ENCODE measurements at regions not wholly inside any gene's neighbourhood (a gene's known extent, or its start where the extent isn't known, plus 50 kb on each side); places are given as distances from the start of the nearest gene placed in this dataset.

- Histone ChIP-seq H3K27me3 (ENCODE audit: control insufficient read depth, insufficient read depth, low read length) (no peaks in the 10 kb centered on the region), H3K36me3 (ENCODE audit: control insufficient read depth, insufficient read depth, low read length) (no peaks in the 10 kb centered on the region), H3K9ac (ENCODE audit: low read depth, low read length) (no peak overlapping the region), H3K4me1 (ENCODE audit: control insufficient read depth, insufficient read depth, low read length) (no peaks in the 10 kb centered on the region), H3K4me3 (ENCODE audit: low read depth, low read length) (no peak overlapping the region), H3K9me3 (ENCODE audit: control insufficient read depth, insufficient read depth, low read length) (no peaks in the 10 kb centered on the region)
Observed at GRCh38 chr3:99348451-99348850, 289.9 kb upstream of the COL8A1 start.

DNA sequence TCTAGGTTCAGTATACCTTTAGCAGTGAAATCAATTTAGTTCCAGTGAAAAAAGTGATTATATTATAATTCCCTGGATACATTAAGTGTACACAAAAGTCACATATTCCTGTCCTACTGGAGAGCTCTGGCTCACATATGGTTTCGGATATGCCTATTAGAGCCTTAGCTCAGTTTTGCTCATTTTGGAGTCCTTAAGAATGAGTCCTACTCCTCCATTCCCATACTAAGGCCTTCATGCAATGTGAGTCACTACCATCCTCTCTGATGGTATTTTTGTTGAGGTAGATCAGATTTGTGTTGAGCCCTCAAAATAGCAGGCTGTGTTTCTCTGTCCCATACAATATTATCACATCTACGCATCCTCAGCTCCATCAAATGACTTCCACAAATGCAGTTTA is 294.2 kb upstream of the COL8A1 start:
- Histone ChIP-seq H3K4me1 (ENCODE audit: control insufficient read depth, insufficient read depth, low read length) (no peaks in the 10 kb centered on the region), H3K4me3 (ENCODE audit: low read depth, low read length) (no peak overlapping the region), H3K9me3 (ENCODE audit: control insufficient read depth, insufficient read depth, low read length) (no peaks in the 10 kb centered on the region), H3K27me3 (ENCODE audit: control insufficient read depth, insufficient read depth, low read length) (no peaks in the 10 kb centered on the region), H3K36me3 (ENCODE audit: control insufficient read depth, insufficient read depth, low read length) (no peaks in the 10 kb centered on the region), H3K9ac (ENCODE audit: low read depth, low read length) (no peak overlapping the region)

- no peaks in the 10 kb centered on the region for H3K27me3 ChIP-seq (ENCODE audit: control insufficient read depth, insufficient read depth, low read length)
- no peaks in the 10 kb centered on the region for H3K36me3 ChIP-seq (ENCODE audit: control insufficient read depth, insufficient read depth, low read length)
- no peak overlapping the region for H3K9ac ChIP-seq (ENCODE audit: low read depth, low read length)
- no peaks in the 10 kb centered on the region for H3K9me3 ChIP-seq (ENCODE audit: control insufficient read depth, insufficient read depth, low read length)
- H3K4me1 ChIP-seq (ENCODE audit: control insufficient read depth, insufficient read depth, low read length) = no peaks in the 10 kb centered on the region
- H3K4me3 ChIP-seq (ENCODE audit: low read depth, low read length) = no peak overlapping the region
Observed at GRCh38 chr3:99342383-99342782, 296.0 kb upstream of the COL8A1 start.

DNA sequence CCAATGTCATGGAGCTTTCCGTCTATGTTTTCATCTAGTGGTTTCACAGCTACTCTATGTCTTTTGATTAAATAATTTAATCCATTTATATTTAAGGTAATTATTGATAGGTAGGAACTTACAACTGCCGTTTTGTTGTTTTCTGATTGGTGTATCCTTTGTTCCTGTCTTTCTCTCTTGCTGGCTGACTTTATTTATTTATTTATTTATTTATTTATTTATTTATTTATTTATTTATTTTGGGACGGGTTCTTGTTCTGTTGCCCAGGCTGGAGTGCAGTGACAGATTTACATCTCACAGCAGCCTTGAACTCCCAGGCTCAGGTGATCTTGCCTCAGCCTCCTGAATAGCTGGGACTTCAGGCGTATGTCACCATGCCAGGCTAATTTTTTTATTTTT is 299.2 kb upstream of the COL8A1 start:
- Histone ChIP-seq H3K4me1 (ENCODE audit: control insufficient read depth, insufficient read depth, low read length) (no peaks in the 10 kb centered on the region), H3K4me3 (ENCODE audit: low read depth, low read length) (no peak overlapping the region), H3K9ac (ENCODE audit: low read depth, low read length) (no peak overlapping the region), H3K27me3 (ENCODE audit: control insufficient read depth, insufficient read depth, low read length) (no peaks in the 10 kb centered on the region), H3K36me3 (ENCODE audit: control insufficient read depth, insufficient read depth, low read length) (no peaks in the 10 kb centered on the region), H3K9me3 (ENCODE audit: control insufficient read depth, insufficient read depth, low read length) (no peaks in the 10 kb centered on the region)

- Histone ChIP-seq H3K9me3 (ENCODE audit: control insufficient read depth, insufficient read depth, low read length) (no peaks in the 10 kb centered on the region), H3K27me3 (ENCODE audit: control insufficient read depth, insufficient read depth, low read length) (no peaks in the 10 kb centered on the region), H3K4me3 (ENCODE audit: low read depth, low read length) (no peak overlapping the region), H3K9ac (ENCODE audit: low read depth, low read length) (no peak overlapping the region), H3K36me3 (ENCODE audit: control insufficient read depth, insufficient read depth, low read length) (no peaks in the 10 kb centered on the region), H3K4me1 (ENCODE audit: control insufficient read depth, insufficient read depth, low read length) (no peaks in the 10 kb centered on the region)
Observed at GRCh38 chr3:99332718-99333117, 305.7 kb upstream of the COL8A1 start.

GRCh38 chr3:99332276-99332675 is 306.1 kb upstream of the COL8A1 start:
- Histone ChIP-seq H3K4me3 (ENCODE audit: low read depth, low read length) (no peak overlapping the region), H3K9me3 (ENCODE audit: control insufficient read depth, insufficient read depth, low read length) (no peaks in the 10 kb centered on the region), H3K27me3 (ENCODE audit: control insufficient read depth, insufficient read depth, low read length) (no peaks in the 10 kb centered on the region), H3K9ac (ENCODE audit: low read depth, low read length) (no peak overlapping the region), H3K4me1 (ENCODE audit: control insufficient read depth, insufficient read depth, low read length) (no peaks in the 10 kb centered on the region), H3K36me3 (ENCODE audit: control insufficient read depth, insufficient read depth, low read length) (no peaks in the 10 kb centered on the region)

GRCh38 chr3:99330924-99331532 is 307.4 kb upstream of the COL8A1 start:
- Histone ChIP-seq H3K27me3 (ENCODE audit: control insufficient read depth, insufficient read depth, low read length) (no peaks in the 10 kb centered on the region), H3K9ac (ENCODE audit: low read depth, low read length) (no peak overlapping the region), H3K9me3 (ENCODE audit: control insufficient read depth, insufficient read depth, low read length) (no peaks in the 10 kb centered on the region), H3K4me3 (ENCODE audit: low read depth, low read length) (no peak overlapping the region), H3K4me1 (ENCODE audit: control insufficient read depth, insufficient read depth, low read length) (no peaks in the 10 kb centered on the region), H3K36me3 (ENCODE audit: control insufficient read depth, insufficient read depth, low read length) (no peaks in the 10 kb centered on the region)

GRCh38 chr3:99330281-99330680 is 308.1 kb upstream of the COL8A1 start:
- Histone ChIP-seq H3K27me3 (ENCODE audit: control insufficient read depth, insufficient read depth, low read length) (no peaks in the 10 kb centered on the region), H3K36me3 (ENCODE audit: control insufficient read depth, insufficient read depth, low read length) (no peaks in the 10 kb centered on the region), H3K9me3 (ENCODE audit: control insufficient read depth, insufficient read depth, low read length) (no peaks in the 10 kb centered on the region), H3K4me1 (ENCODE audit: control insufficient read depth, insufficient read depth, low read length) (no peaks in the 10 kb centered on the region), H3K9ac (ENCODE audit: low read depth, low read length) (no peak overlapping the region), H3K4me3 (ENCODE audit: low read depth, low read length) (no peak overlapping the region)

DNA sequence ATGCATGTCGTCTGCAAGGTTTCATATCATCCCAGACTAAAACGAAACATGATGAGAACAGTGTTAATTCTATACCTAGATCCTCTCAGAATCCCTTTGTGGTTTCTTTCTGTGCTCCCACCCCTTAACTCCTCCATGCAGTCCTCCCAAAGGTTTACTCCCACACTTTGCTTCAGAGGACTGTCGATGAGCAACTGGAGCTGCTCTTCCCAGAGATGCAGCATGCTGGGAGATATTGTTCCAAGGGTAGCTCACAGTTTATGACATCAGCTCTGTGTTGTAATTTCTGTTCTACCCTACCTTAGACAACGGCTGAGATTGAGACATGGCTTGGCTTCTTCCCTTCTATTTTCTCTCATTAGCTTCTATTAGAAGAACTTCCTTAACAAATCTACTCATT is 313.0 kb upstream of the COL8A1 start:
- Histone ChIP-seq H3K36me3 (ENCODE audit: control insufficient read depth, insufficient read depth, low read length) (no peaks in the 10 kb centered on the region), H3K9ac (ENCODE audit: low read depth, low read length) (no peak overlapping the region), H3K4me1 (ENCODE audit: control insufficient read depth, insufficient read depth, low read length) (no peaks in the 10 kb centered on the region)

DNA sequence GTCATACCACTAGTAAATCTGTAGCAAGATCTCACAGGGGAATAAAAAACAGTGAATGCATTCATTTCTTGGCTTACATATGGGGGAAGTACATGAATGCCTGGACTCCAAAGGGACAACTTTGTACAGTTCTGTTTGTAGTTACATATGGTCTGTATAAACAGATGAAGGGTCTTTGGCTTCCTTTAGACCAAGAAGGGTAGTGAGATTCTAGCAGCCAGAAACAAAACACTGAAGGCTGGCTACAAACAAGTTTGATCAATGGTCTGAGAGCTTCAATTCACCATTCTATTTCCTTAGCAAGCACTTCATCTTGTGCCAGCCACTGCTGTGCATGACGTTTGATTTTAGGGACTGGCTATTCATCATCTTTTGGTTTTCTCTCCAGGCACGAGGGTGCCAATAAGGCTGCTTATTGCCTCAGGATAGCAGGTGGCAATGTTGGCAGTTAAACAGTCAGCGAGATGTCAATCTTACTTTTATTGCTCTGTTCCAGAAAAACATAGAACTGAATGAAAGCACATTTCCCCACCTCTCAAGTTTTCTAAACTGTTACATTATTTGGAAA is 313.7 kb upstream of the COL8A1 start:
- no peak overlapping the region for H3K9ac ChIP-seq (ENCODE audit: low read depth, low read length)
- no peaks in the 10 kb centered on the region for H3K9me3 ChIP-seq (ENCODE audit: control insufficient read depth, insufficient read depth, low read length)
- H3K36me3 ChIP-seq (ENCODE audit: control insufficient read depth, insufficient read depth, low read length) = no peaks in the 10 kb centered on the region
- no peak overlapping the region for H3K4me3 ChIP-seq (ENCODE audit: low read depth, low read length)
- no peaks in the 10 kb centered on the region for H3K4me1 ChIP-seq (ENCODE audit: control insufficient read depth, insufficient read depth, low read length)
- H3K27me3 ChIP-seq (ENCODE audit: control insufficient read depth, insufficient read depth, low read length) = no peaks in the 10 kb centered on the region

More for the DNA sequence above, 313.0 kb upstream of the COL8A1 start:
- no peaks in the 10 kb centered on the region for H3K9me3 ChIP-seq (ENCODE audit: control insufficient read depth, insufficient read depth, low read length)
- no peak overlapping the region for H3K4me3 ChIP-seq (ENCODE audit: low read depth, low read length)
- no peaks in the 10 kb centered on the region for H3K27me3 ChIP-seq (ENCODE audit: control insufficient read depth, insufficient read depth, low read length)

DNA sequence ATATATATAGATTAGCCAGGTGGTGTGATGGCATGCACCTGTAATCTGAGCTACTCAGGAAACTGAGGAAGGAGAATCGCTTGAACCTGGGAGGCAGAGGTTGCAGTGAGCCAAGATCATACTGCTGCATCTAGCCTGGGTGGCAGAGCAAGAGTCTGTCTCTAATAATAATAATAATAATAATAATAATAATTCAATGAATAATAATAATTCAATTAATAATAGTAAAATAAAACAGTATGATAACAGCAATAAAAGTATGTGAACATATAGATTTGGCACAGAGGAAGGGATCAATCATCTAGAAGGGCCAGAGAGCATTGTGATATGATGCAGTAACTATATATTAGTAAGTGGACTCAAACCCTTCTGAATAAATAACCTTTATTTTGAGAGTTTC is 314.5 kb upstream of the COL8A1 start:
- Histone ChIP-seq H3K36me3 (ENCODE audit: control insufficient read depth, insufficient read depth, low read length) (no peaks in the 10 kb centered on the region), H3K4me3 (ENCODE audit: low read depth, low read length) (no peak overlapping the region), H3K27me3 (ENCODE audit: control insufficient read depth, insufficient read depth, low read length) (no peaks in the 10 kb centered on the region), H3K4me1 (ENCODE audit: control insufficient read depth, insufficient read depth, low read length) (no peaks in the 10 kb centered on the region), H3K9ac (ENCODE audit: low read depth, low read length) (no peak overlapping the region), H3K9me3 (ENCODE audit: control insufficient read depth, insufficient read depth, low read length) (no peaks in the 10 kb centered on the region)

- no peaks in the 10 kb centered on the region for H3K27me3 ChIP-seq (ENCODE audit: control insufficient read depth, insufficient read depth, low read length)
- H3K4me1 ChIP-seq (ENCODE audit: control insufficient read depth, insufficient read depth, low read length) = no peaks in the 10 kb centered on the region
- no peak overlapping the region for H3K9ac ChIP-seq (ENCODE audit: low read depth, low read length)
- no peak overlapping the region for H3K4me3 ChIP-seq (ENCODE audit: low read depth, low read length)
- no peaks in the 10 kb centered on the region for H3K36me3 ChIP-seq (ENCODE audit: control insufficient read depth, insufficient read depth, low read length)
- H3K9me3 ChIP-seq (ENCODE audit: control insufficient read depth, insufficient read depth, low read length) = no peaks in the 10 kb centered on the region
Observed at GRCh38 chr3:99322551-99322950, 315.8 kb upstream of the COL8A1 start.

All from iPS-15b (cell line).